ENCODE measurements at regions not wholly inside any gene's neighbourhood (a gene's known extent, or its start where the extent isn't known, plus 50 kb on each side); places are given as distances from the start of the nearest gene placed in this dataset.
"Not testable (repeated sequence)": the region's sequence is repeated elsewhere in the genome, so short reads cannot be mapped to it uniquely, and the experiment has no call there.

GRCh38 chr14:44763356-44763755 is 198.4 kb downstream of the KLHL28 start:
- no peaks in the 10 kb centered on the region for H3K9me3 ChIP-seq (ENCODE audit: control insufficient read depth, insufficient read depth, low read depth, low read length)
- no peaks in the 10 kb centered on the region for H3K36me3 ChIP-seq (ENCODE audit: control insufficient read depth, insufficient read depth, low read length)
- H3K4me1 ChIP-seq (ENCODE audit: control insufficient read depth, insufficient read depth, low read length) = peaks cover 10% of the 10 kb centered on the region
- H3K27ac ChIP-seq (ENCODE audit: low read depth, low read length) = no peak overlapping the region
- H3K4me3 ChIP-seq (ENCODE audit: low read depth, low read length) = no peak overlapping the region
- no peak overlapping the region for H3K9ac ChIP-seq (ENCODE audit: low read length)
- H3K27me3 ChIP-seq (ENCODE audit: control insufficient read depth, insufficient read depth, low read length) = no peaks in the 10 kb centered on the region

- Histone ChIP-seq H3K9me3 (ENCODE audit: control insufficient read depth, insufficient read depth, low read depth, low read length) (no peaks in the 10 kb centered on the region), H3K27ac (ENCODE audit: low read depth, low read length) (no peak overlapping the region), H3K4me3 (ENCODE audit: low read depth, low read length) (no peak overlapping the region), H3K27me3 (ENCODE audit: control insufficient read depth, insufficient read depth, low read length) (no peaks in the 10 kb centered on the region), H3K36me3 (ENCODE audit: control insufficient read depth, insufficient read depth, low read length) (no peaks in the 10 kb centered on the region), H3K9ac (ENCODE audit: low read length) (no peak overlapping the region), H3K4me1 (ENCODE audit: control insufficient read depth, insufficient read depth, low read length) (no peaks in the 10 kb centered on the region)
These were observed 202.5 kb downstream of the KLHL28 start for GRCh38 chr14:44759277-44759676.

- H3K36me3 ChIP-seq (ENCODE audit: control insufficient read depth, insufficient read depth, low read length) = no peaks in the 10 kb centered on the region
- H3K9ac ChIP-seq (ENCODE audit: low read length) = no peak overlapping the region
- H3K4me1 ChIP-seq (ENCODE audit: control insufficient read depth, insufficient read depth, low read length) = no peaks in the 10 kb centered on the region
- no peak overlapping the region for H3K27ac ChIP-seq (ENCODE audit: low read depth, low read length)
- no peaks in the 10 kb centered on the region for H3K9me3 ChIP-seq (ENCODE audit: control insufficient read depth, insufficient read depth, low read depth, low read length)
- no peaks in the 10 kb centered on the region for H3K27me3 ChIP-seq (ENCODE audit: control insufficient read depth, insufficient read depth, low read length)
- no peak overlapping the region for H3K4me3 ChIP-seq (ENCODE audit: low read depth, low read length)
These were observed 205.2 kb downstream of the KLHL28 start for GRCh38 chr14:44756554-44756953.

GRCh38 chr14:44745371-44745770 is 216.4 kb downstream of the KLHL28 start:
- no peak overlapping the region for H3K9ac ChIP-seq (ENCODE audit: low read length)
- no peaks in the 10 kb centered on the region for H3K36me3 ChIP-seq (ENCODE audit: control insufficient read depth, insufficient read depth, low read length)
- no peaks in the 10 kb centered on the region for H3K9me3 ChIP-seq (ENCODE audit: control insufficient read depth, insufficient read depth, low read depth, low read length)
- no peak overlapping the region for H3K4me3 ChIP-seq (ENCODE audit: low read depth, low read length)
- no peaks in the 10 kb centered on the region for H3K4me1 ChIP-seq (ENCODE audit: control insufficient read depth, insufficient read depth, low read length)
- H3K27me3 ChIP-seq (ENCODE audit: control insufficient read depth, insufficient read depth, low read length) = no peaks in the 10 kb centered on the region
- no peak overlapping the region for H3K27ac ChIP-seq (ENCODE audit: low read depth, low read length)

- Histone ChIP-seq H3K9ac (ENCODE audit: low read length) (no peak overlapping the region), H3K27ac (ENCODE audit: low read depth, low read length) (no peak overlapping the region), H3K4me3 (ENCODE audit: low read depth, low read length) (no peak overlapping the region), H3K36me3 (ENCODE audit: control insufficient read depth, insufficient read depth, low read length) (no peaks in the 10 kb centered on the region), H3K27me3 (ENCODE audit: control insufficient read depth, insufficient read depth, low read length) (no peaks in the 10 kb centered on the region), H3K9me3 (ENCODE audit: control insufficient read depth, insufficient read depth, low read depth, low read length) (no peaks in the 10 kb centered on the region), H3K4me1 (ENCODE audit: control insufficient read depth, insufficient read depth, low read length) (no peaks in the 10 kb centered on the region)
These were observed 219.5 kb downstream of the KLHL28 start for GRCh38 chr14:44742202-44742601.

GRCh38 chr14:44741431-44741830 is 220.3 kb downstream of the KLHL28 start:
- Histone ChIP-seq H3K27me3 (ENCODE audit: control insufficient read depth, insufficient read depth, low read length) (no peaks in the 10 kb centered on the region), H3K4me1 (ENCODE audit: control insufficient read depth, insufficient read depth, low read length) (no peaks in the 10 kb centered on the region), H3K36me3 (ENCODE audit: control insufficient read depth, insufficient read depth, low read length) (no peaks in the 10 kb centered on the region), H3K9me3 (ENCODE audit: control insufficient read depth, insufficient read depth, low read depth, low read length) (no peaks in the 10 kb centered on the region), H3K4me3 (ENCODE audit: low read depth, low read length) (no peak overlapping the region), H3K27ac (ENCODE audit: low read depth, low read length) (no peak overlapping the region), H3K9ac (ENCODE audit: low read length) (no peak overlapping the region)

- no peaks in the 10 kb centered on the region for H3K9me3 ChIP-seq (ENCODE audit: control insufficient read depth, insufficient read depth, low read depth, low read length)
- no peak overlapping the region for H3K27ac ChIP-seq (ENCODE audit: low read depth, low read length)
- no peak overlapping the region for H3K9ac ChIP-seq (ENCODE audit: low read length)
- H3K4me1 ChIP-seq (ENCODE audit: control insufficient read depth, insufficient read depth, low read length) = peaks cover 5% of the 10 kb centered on the region; the same call in 1 of the 2 replicates
- no peak overlapping the region for H3K4me3 ChIP-seq (ENCODE audit: low read depth, low read length)
- no peaks in the 10 kb centered on the region for H3K27me3 ChIP-seq (ENCODE audit: control insufficient read depth, insufficient read depth, low read length)
- H3K36me3 ChIP-seq (ENCODE audit: control insufficient read depth, insufficient read depth, low read length) = no peaks in the 10 kb centered on the region
These were observed 225.4 kb downstream of the KLHL28 start for GRCh38 chr14:44736326-44736725.

GRCh38 chr14:44732144-44732543 is 225.1 kb upstream of the FSCB start:
- Histone ChIP-seq H3K4me1 (ENCODE audit: control insufficient read depth, insufficient read depth, low read length) (peaks cover 5% of the 10 kb centered on the region; the same call in 1 of the 2 replicates), H3K9me3 (ENCODE audit: control insufficient read depth, insufficient read depth, low read depth, low read length) (no peaks in the 10 kb centered on the region), H3K27me3 (ENCODE audit: control insufficient read depth, insufficient read depth, low read length) (no peaks in the 10 kb centered on the region), H3K36me3 (ENCODE audit: control insufficient read depth, insufficient read depth, low read length) (no peaks in the 10 kb centered on the region), H3K27ac (ENCODE audit: low read depth, low read length) (no peak overlapping the region), H3K9ac (ENCODE audit: low read length) (no peak overlapping the region), H3K4me3 (ENCODE audit: low read depth, low read length) (no peak overlapping the region)

GRCh38 chr14:44730860-44731259 is 223.8 kb upstream of the FSCB start:
- Histone ChIP-seq H3K9me3 (ENCODE audit: control insufficient read depth, insufficient read depth, low read depth, low read length) (no peaks in the 10 kb centered on the region), H3K4me1 (ENCODE audit: control insufficient read depth, insufficient read depth, low read length) (peaks cover 5% of the 10 kb centered on the region; the same call in 1 of the 2 replicates), H3K27ac (ENCODE audit: low read depth, low read length) (no peak overlapping the region), H3K27me3 (ENCODE audit: control insufficient read depth, insufficient read depth, low read length) (no peaks in the 10 kb centered on the region), H3K4me3 (ENCODE audit: low read depth, low read length) (no peak overlapping the region), H3K9ac (ENCODE audit: low read length) (no peak overlapping the region), H3K36me3 (ENCODE audit: control insufficient read depth, insufficient read depth, low read length) (no peaks in the 10 kb centered on the region)

GRCh38 chr14:44721395-44721794 is 214.3 kb upstream of the FSCB start:
- H3K27me3 ChIP-seq (ENCODE audit: control insufficient read depth, insufficient read depth, low read length); H3K36me3 ChIP-seq (ENCODE audit: control insufficient read depth, insufficient read depth, low read length); H3K9ac ChIP-seq (ENCODE audit: low read length); H3K27ac ChIP-seq (ENCODE audit: low read depth, low read length); H3K4me3 ChIP-seq (ENCODE audit: low read depth, low read length); H3K4me1 ChIP-seq (ENCODE audit: control insufficient read depth, insufficient read depth, low read length): not testable (repeated sequence)
- peaks cover 27% of the 10 kb centered on the region for H3K9me3 ChIP-seq (ENCODE audit: control insufficient read depth, insufficient read depth, low read depth, low read length)

GRCh38 chr14:44720707-44721106 is 213.6 kb upstream of the FSCB start:
- Histone ChIP-seq H3K36me3 (ENCODE audit: control insufficient read depth, insufficient read depth, low read length) (no peaks in the 10 kb centered on the region), H3K9ac (ENCODE audit: low read length) (no peak overlapping the region), H3K4me3 (ENCODE audit: low read depth, low read length) (no peak overlapping the region), H3K4me1 (ENCODE audit: control insufficient read depth, insufficient read depth, low read length) (no peaks in the 10 kb centered on the region), H3K27ac (ENCODE audit: low read depth, low read length) (no peak overlapping the region), H3K27me3 (ENCODE audit: control insufficient read depth, insufficient read depth, low read length) (no peaks in the 10 kb centered on the region), H3K9me3 (ENCODE audit: control insufficient read depth, insufficient read depth, low read depth, low read length) (peaks cover 27% of the 10 kb centered on the region)

Measured in HUES6 (cell line).